HG02870 (cell line): ENCODE measurements at regions not wholly inside any gene's neighbourhood (a gene's known extent, or its start where the extent isn't known, plus 50 kb on each side); places are given as distances from the start of the nearest gene placed in this dataset.
"Not testable (repeated sequence)": the region's sequence is repeated elsewhere in the genome, so short reads cannot be mapped to it uniquely, and the experiment has no call there.

Experiments used
- ATAC-seq: cut with Tn5 transposase; IDR thresholded peaks from one replicate; pipeline ENCODE4 v1.9.1; 2021; ENCODE audit warnings: mild to moderate bottlenecking, moderate library complexity; ENCODE audit not compliant: unreplicated experiment

DNA sequence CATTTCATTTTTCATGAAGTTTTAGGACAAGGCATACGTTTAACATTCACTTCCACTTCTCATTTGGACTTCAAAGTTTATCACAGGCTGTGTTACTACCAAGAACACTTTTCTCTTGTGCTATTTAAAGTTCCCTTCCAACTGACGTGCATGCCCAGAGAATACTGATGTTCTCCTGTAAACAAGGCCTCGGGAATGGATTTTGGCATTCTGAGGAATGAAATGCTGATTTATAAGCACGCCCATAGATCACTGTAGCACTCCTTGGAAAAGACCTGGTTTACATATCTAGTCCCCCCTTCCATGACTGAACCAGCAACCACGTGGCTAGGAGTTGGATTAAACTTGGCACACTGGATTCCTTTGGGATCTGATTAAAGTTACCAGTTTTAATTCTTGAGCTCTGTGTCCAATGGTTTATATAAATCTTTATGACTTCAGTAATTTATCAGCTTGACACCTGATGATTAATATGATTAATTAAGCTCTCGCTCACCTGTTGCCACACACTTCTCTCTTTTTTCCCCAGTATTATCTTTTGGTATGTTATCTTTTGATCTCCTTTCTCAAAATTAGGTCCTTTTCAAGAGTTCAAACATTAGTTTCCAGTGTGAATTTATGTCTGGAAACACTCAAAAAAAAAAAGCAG lies 122.4 kb upstream of the HAND2 start:
- no peak for ATAC-seq

DNA sequence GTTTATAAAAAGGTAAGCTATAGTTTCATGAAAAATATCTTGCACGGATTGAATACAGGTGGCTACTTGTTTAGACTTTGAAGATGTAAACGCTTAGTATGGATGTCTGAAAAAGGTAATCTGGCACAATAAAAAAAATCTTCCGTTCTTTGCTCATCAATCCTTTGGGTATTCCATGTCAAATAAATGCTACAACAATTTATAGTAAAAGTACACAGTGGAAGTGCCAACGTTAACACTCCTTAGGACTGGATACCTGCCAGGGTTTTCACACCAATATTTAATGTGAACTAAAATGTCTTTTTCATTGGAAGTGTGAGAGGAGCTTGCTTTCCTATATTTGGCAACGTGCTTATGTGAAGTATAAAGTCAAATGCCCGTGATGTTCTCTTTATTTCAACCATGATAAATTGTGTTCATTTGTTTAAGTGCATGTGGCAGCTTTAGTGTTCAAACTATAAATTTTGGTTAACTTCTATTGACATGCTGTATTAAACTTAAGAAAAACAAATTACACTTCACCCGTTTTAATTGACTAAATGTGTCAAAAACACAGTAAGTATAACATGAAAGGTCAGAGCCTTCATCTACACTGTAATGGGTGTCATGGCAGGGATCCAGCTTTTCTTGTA lies 121.7 kb upstream of the HAND2 start:
- no peak for ATAC-seq

DNA sequence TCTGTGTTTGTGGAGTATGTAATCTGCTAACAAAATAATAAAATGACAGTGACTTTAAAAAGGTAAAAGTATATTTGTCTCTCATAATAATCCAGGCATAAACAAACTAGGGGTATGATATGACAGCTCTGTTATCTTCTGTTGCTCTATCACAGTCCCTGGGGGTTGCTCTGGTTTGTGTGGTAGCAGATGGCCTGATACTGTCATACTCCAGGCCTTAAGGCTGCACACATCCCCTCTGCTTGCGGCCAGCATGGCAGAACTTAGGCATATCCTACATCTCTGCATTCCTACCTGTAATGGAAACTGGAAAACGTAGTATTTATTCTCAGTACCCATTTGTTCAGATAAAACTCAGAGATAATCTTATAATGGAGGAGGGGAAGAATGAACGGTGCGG lies 117.9 kb upstream of the HAND2 start:
- no peak for ATAC-seq

DNA sequence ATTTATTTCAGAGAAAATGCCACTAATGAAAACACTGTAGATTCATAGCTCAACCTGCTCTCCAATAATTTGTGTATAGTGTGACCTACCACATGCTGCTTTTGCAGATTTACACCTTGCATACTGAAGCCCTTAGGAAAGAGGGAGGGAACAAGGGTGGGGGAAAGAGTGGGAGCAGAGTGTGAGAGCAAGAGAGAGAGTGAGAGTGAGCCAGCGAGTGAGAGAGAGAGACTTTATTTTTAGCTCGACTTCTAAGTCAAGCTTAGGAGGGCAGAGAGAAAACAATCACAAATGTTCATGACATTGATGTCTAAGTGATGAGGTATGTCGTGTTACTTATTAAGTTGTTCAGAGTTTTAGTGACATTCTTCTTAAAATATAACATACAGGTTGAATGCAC lies 112.5 kb upstream of the HAND2 start:
- ATAC-seq = no peak

DNA sequence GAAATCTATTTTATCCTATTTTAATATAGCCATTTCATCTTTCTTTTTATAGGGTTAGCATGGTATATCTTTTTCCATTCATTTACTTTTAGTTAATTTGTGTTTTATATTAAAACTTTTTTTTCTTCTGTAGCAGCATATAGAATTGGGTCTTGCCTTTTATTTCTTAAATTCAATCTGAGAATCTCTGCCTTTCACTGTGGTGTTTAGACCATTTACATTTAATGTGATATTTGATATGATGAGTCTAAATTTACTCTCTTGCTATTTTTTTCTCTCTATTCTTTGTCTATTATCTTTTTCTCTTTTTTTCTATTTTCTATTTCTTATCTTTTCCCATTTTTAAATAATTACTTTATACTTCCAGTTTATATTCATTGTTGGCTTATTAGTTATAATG lies 105.4 kb upstream of the HAND2 start:
- no peak for ATAC-seq

DNA sequence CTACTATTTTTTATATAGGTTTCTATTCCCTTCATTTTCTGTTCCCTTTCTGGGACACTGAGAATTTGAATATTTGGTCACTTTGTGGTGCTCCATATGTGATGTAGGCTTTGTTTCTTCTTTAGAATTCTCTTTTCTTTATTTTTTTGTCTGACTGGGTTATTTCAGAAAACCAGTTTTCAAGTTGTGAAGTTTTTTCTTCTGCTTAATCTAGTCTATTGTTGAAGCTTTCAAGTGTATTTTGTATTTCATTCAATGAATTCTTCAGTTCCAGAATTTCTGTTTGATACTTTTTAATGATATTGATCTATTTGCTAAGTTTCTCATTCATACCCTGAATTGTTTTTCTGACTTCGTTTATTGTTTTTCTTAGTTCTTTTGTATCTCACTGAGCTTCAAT lies 96.2 kb upstream of the HAND2 start:
- ATAC-seq = no peak

DNA sequence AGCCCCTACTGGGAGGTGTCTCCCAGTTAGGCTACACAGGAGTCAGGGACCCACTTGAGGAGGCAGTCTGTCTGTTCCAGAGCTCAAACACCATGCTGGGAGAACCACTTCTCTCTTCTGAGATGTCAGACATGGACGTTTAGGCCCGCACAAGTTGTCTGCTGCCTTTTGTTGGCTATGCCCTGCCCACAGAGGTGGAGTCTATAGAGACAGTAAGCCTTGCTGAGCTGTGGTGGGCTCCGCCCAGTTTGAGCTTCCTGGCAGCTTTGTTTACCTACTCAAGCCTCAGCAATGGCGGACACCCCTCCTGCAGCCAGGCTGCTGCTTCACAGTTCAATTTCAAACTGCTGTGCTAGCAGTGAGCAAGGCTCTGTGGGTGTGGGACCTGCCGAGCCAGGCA lies 88.6 kb upstream of the HAND2 start:
- not testable (repeated sequence) for ATAC-seq

DNA sequence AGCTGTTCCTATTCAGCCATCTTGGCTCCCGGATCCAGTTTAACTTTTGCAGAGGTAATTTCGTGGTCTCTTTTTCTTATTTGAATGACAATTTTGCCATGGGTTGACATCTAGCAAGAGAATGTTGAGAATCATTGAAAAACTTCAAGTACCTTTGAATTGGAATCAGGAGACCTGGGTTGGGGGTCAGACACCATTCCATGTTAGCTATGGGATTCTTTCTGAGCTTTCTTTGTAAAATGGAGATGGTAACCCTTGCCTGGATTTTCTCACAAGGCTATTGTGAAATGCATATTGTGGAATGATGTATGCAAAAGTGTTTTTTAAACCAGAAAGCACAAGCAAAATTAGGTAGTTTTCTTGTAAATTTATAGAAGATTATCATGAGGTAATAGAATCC lies 79.1 kb upstream of the HAND2 start:
- no peak for ATAC-seq

DNA sequence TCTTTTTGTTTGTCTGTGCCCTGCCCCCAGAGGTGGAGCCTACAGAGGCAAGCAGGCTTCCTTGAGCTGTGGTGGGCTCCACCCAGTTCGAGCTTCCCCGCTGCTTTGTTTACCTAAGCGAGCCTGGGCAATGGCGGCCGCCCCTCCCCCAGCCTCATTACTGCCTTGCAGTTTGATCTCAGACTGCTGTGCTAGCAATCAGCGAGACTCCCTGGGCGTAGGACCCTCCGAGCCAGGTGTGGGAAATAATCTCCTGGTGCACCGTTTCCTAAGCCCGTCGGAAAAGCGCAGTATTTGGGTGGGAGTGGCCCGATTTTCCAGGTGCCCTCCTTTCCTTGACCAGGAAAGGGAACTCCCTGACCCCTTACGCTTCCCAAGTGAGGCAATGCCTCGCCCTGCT lies 78.6 kb upstream of the HAND2 start:
- not testable (repeated sequence) for ATAC-seq

DNA sequence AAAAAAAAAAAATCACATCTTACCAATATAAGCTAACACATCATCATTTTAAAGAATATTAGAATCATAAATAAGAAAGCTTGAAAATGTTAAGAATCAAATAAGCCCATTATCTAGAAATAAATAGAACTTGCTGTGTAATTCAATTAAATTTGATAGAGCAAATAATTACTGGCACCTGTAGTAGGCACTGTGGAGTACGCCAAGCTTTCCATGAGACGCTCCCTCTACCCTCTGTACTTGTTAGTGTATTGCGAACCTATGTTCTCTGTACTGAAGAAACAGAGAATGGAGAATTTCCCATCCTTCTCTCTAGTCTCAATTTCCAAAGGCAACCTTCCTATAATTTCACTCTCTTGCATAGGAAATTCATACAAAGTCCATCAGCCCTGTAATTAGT lies 61.7 kb upstream of the HAND2 start:
- ATAC-seq = no peak

DNA sequence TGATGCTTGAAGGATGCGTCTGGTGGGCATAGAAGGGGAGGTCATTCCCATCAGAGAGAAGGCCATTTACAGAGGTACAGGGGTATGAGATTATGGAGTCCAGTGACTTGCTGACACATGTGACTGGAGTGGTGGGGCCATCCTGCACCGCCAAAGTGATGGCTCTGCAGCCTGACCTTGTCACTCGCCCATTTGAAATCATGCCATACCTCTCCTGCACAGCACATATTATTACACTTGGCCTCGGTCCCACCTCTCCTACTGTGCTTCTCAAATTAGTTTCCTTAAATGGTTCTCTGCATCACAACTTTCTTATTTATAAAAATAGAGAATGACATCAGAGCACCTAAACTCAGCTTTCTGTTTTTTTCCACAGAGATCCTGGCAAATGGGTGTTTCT lies 60.7 kb upstream of the HAND2 start:
- ATAC-seq = no peak

DNA sequence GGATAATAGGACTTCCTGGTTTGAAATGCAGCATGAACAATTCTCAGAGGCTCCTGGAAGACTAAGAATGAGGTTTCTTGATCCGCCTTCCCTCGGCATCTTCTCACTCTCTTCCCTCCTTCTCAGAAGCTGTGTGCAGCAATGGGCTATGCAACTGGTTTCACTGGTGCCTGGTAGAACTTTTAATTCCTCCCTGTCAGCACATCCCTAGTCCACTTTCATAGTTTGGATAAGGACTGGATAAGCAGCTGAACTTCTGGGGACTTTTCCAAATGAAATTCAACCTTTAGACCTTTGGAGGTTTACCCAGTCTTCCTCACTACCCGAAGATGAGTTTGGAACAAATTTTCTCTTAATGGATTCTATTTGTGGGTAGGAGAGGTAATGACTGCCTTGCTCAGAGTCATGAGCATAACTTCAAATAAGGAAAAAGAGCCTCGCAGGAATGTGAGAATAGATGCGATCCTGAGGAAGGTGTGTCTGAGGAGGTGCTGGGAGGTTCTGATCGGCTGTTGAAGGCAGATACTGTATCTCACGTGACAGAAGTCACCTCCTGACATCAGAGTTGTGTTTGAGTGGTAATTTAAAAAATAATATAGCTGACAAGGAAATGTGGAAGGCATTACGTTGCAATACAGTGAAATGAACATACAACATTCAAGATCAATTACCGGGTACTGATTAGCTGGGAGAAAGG lies 56.0 kb upstream of the HAND2 start:
- no peak for ATAC-seq

DNA sequence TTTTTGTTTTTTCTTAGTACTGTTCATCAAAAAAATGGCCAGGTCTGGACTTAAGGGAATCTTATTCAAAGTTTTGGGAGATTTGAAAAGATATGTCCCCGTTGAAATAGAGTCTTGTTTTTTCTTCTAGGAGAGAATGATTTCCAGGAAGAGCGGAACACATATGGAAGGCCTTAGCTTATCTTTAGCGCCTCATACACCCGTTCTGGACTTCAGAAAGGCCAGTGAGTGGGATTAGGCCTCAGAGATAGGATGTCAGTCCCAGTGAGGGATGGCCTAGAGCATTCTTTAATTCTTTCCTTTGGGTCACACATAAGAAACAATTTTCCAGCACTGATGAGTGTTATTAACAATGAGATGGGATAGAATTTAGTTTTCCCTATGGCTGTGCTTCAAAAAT lies 54.5 kb upstream of the HAND2 start:
- ATAC-seq = no peak
